GM13977 (cell line): ENCODE measurements at regions not wholly inside any gene's neighbourhood (a gene's known extent, or its start where the extent isn't known, plus 50 kb on each side); places are given as distances from the start of the nearest gene placed in this dataset.

Experiments used
- DNase-seq: peaks from one replicate; pipeline ENCODE4 v3.0.0; 2012; ENCODE audit warnings: low spot score
- CTCF ChIP-seq: IDR thresholded peaks from 2 replicates; pipeline ENCODE4 v1.5.1; 2012; ENCODE audit warnings: mild to moderate bottlenecking, control low read depth; ENCODE audit not compliant: insufficient read depth; ENCODE audit errors: extremely low read depth, missing control alignments
- in situ Hi-C: fragments of 300-500 bp; cut with MboI; formaldehyde crosslinking; loops from one replicate; pipeline ENCODE4 v1.12.0; 2022; ENCODE audit warnings: low sequenced_read_pairs, low pct_unique_long_range_greater_than_20kb, mixed read lengths, inconsistent platforms; ENCODE audit not compliant: unreplicated experiment

- TF ChIP-seq CTCF = no peak
- DNase-seq = no peak
- in situ Hi-C loops = no loop called here
These were observed 104.4 kb upstream of the DCAF8L1 start for GRCh38 chrX:28085653-28086052.

GRCh38 chrX:28058901-28059300 lies 77.7 kb upstream of the DCAF8L1 start:
- no peak for DNase-seq
- in situ Hi-C loops = no loop called here
- no peak for TF ChIP-seq CTCF

GRCh38 chrX:28042826-28043564 lies 61.7 kb upstream of the DCAF8L1 start:
- in situ Hi-C loops = no loop called here
- no peak for DNase-seq
- no peak for TF ChIP-seq CTCF

- in situ Hi-C loops = no loop called here
- no peak for DNase-seq
- TF ChIP-seq CTCF = no peak
These were observed 61.0 kb upstream of the DCAF8L1 start for GRCh38 chrX:28042260-28042659.

- DNase-seq = no peak
- in situ Hi-C loops = no loop called here
- no peak for TF ChIP-seq CTCF
These were observed 58.0 kb upstream of the DCAF8L1 start for GRCh38 chrX:28039258-28039657.
